CD4-positive, alpha-beta T cell treated with Interleukin-21 for 1 hour (primary cell): ENCODE measurements at regions not wholly inside any gene's neighbourhood (a gene's known extent, or its start where the extent isn't known, plus 50 kb on each side); places are given as distances from the start of the nearest gene placed in this dataset.

Experiments
- DNase-seq: peaks from one replicate; pipeline ENCODE4 v3.0.0-alpha.2; 2020

DNA sequence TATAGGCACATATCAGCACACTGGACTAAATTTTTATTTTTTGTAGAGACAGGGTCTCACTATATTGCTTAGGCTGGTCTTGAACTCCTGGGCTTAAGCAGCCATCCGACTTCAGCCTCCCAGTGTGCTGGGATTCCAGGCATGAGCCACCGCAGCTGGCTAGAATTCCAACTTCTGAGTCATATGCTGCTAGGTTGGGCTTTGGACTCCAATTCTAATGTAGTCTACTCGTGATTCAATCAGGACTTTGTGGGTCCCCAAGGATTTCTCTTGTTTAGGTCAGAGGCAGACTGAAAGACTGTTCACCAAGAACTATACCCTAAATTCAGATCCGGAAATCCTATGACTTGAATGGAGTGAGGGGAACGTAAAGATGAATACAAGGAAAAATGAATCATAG, 68.2 kb upstream of the CHD1 start:
- DNase-seq, result no peak

DNA sequence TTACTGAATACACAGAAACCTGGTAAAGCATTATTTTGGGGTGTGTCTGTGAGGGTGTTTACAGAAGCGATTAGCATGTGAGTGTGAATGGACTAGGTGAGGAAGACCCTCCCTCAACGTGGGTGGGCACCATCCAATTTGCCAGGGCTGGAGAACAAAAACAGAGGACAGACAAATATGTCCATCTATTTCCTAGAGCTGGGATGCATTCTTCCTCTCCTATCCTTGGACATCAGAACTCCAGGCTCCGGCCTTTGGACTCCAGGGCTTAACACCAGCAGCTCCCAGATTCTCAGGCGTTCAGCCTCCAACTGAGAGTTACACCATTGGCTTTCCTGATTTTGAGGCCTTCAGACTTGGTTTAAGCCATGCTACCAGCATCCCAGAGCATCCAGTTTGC, 65.8 kb upstream of the CHD1 start:
- DNase-seq, result no peak

DNA sequence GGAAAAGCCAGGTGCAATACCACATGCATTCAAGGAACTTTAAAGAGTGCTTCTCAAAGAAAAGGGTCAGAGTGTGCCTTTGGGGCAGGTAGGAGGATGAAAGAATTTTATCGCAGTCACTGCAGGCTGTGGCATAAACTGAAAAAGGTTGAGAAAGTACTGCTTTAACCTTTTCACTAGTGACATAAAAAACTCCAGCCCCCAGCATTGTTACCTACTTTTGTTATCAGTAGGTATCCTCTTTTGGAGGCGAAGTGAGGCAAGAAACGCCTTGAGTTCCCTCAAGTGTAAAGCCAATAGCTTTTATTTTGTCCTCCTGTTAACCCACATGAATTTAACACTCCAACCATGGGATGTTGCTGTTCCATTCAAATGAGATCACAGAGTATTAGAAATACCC, 64.7 kb upstream of the CHD1 start:
- no peak for DNase-seq

DNA sequence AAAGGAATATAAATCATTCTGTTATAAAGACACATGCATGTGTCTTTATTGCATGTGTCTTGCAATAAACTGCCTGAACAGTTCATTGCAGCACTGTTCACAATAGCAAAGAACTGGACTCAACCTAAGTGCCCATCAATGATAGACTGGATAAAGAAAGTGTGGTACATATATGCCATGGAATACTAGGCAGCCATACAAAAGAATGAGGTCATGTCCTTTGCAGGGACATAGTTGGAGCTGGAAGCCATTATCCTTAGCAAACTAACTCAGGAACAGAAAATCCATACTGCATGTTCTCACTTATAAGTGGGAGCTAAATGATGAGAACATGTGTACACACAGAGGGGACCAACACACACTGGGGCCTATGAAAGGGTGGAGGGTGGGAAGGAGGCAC, 63.7 kb upstream of the CHD1 start:
- no peak for DNase-seq

DNA sequence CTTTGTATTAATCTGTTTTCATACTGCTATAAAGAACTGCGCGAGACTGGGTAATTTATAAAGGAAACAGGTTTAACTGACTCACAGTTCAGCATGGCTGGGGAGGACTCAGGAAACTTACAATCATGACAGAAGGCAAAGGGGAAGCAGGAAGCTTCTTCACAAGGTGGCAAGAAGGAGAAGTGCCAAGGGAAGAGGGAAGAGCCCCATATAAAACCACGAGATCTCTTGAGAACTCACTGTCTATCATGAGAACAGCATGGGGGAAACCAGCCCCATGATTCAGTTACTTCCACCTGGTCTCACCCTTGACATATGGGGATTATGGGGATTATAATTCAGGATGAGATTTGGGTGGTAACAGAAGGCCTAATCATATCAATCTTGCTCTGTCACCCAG, 60.9 kb upstream of the CHD1 start:
- no peak for DNase-seq

DNA sequence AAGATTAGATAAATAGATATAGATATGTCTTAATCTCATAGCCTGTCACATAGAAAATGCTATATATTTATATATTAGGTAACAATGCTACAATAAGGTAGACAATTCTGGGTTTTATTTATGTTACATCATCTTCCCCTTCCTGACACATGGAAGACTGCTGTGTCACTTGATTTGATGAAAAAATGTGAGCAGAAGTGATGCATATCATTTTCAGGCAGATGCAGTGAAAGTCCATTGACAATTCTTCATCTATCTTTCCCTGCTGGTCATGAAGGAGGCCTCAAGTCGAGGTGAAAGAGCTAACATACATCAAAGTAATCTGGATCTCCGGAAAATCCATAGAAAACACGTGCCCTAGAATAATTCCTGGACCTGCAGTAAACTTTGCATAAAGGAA, 57.8 kb upstream of the CHD1 start:
- no peak for DNase-seq

DNA sequence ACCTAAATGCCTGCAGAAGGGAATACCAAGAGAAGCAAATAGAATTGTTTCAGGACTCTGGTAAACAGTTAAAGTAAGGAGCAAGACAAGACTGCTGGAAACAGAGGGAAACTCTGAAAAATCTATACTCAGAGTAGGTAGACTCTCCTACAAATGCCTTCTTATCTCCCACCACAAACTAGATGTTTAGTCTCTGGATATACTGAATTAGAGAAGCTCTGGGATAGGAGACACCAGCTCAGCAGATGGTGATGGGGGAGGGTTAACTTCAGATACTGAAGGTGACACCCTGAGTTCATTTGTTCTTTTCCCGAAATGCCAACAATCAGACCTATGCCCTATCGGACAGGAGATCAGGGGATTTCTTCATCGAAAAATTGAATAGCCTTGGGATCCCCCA, 54.1 kb upstream of the CHD1 start:
- no peak for DNase-seq
